HG02973 (cell line): ENCODE measurements at regions not wholly inside any gene's neighbourhood (a gene's known extent, or its start where the extent isn't known, plus 50 kb on each side); places are given as distances from the start of the nearest gene placed in this dataset.
A peak's percentile ranks its signal among the peaks of the same experiment; 100 is the strongest.

Source experiments
- ATAC-seq: cut with Tn5 transposase; IDR thresholded peaks from one replicate; pipeline ENCODE4 v1.9.1; 2021; ENCODE audit warnings: moderate library complexity; ENCODE audit not compliant: unreplicated experiment

DNA sequence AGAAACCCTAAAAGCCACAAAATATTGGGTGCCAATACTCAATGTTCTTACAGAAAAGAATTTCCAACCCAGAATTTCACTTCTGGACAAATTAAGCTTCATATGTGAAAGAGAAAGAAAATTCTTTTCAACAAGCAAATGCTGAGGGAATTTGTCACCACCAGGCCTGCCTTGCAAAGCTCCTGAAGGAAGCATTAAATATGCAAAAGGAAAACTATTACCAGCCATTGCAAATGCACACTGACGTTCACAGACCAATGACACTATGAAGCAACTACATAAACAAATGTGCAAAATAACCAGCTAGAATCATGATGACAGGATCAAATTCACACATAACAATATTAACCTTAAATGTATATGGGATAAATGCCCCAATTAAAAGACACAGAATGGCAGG lies 187.9 kb upstream of the BTBD3 start:
- no peak for ATAC-seq

DNA sequence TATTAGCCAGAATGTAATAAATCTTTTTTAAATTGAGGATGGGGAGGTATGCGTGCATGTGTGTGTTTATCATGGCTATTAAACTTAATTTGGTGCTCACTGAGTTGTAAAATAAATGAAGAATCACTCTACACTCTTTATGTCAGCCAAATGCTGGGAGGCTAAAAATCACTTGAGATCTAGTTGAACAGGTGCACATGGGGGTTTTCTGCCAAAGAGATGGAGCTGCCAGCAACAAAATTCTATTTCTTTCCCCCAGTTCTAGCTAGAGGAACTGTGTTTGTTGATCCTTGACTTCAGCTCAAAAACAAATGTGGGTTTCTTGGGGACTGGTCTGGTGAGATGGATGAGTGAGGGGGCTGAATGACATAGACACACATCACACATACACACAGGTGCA lies 183.3 kb upstream of the BTBD3 start:
- ATAC-seq, result no peak

DNA sequence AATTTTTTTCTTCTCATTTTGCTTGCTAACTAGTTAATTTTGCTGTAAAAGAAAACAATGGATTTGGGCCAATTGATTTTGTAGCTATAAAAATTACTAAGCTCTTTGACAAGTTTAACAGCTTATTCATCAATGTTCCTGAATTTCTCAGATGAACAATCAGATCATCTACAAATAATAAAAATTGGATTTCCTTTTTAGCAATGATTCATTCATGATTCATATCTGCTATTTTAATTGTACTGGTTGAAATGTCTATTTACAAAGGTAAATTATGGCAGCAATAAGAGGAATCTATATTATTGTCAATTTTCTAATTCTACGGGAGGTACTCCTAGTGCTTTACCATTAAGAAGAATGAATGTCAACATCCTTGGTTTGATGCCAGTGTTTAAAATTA lies 178.8 kb upstream of the BTBD3 start:
- ATAC-seq, result no peak

DNA sequence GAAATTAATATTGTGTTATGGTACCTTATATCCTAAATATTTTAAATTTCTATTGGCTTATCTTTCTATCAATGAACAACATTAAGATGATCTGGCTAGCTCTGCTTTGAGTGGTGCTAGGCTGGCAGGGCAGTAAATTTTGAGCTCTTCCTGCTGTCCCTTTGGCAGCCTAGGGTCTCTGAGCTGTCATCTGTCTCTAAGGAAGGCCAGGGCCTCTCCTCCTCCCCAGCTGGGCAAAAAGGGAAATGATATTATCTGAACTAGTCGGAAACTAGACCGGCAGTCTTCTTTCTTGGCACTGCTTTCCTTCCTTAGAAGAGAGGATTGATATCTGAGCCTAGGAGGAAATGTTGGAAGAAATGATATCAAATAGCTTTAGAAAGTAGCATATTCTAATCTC lies 176.7 kb upstream of the BTBD3 start:
- no peak for ATAC-seq

DNA sequence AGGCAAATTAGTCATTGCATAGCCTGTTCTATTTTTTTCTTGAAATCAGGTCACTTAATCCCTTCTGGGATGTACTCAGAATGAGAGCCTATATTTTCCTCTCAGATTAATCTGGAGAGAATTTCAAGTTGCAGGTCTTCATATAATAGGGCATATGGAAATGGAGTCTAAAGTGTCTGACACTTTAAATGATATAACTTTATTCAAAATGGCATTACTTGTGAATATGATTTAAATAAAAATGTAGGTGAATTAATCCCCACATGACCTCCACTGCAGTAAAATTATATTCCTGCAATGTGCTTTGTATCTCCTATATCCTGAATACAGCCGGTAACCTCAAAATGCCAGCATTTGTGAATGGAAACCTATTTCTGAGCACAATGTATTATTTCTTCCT lies 172.5 kb upstream of the BTBD3 start:
- ATAC-seq, result no peak

DNA sequence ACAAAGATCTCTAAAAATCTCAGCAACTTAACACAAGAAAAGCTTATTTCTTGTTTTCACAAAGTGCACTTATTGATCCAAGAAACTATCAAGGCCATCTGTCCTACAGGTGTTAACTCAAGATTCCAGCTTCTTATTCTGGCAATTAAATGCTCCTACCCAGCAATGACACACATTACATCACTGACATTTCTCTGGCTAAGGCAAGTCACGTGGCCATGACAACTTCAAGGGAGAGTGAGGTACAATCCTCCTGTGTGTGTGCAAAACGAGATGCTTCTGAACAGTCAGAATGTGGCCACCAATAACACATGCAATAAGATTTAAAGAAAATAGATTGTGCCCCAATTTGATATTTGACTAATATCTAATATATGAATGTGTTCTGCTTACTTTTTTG lies 169.3 kb upstream of the BTBD3 start:
- ATAC-seq, result no peak

DNA sequence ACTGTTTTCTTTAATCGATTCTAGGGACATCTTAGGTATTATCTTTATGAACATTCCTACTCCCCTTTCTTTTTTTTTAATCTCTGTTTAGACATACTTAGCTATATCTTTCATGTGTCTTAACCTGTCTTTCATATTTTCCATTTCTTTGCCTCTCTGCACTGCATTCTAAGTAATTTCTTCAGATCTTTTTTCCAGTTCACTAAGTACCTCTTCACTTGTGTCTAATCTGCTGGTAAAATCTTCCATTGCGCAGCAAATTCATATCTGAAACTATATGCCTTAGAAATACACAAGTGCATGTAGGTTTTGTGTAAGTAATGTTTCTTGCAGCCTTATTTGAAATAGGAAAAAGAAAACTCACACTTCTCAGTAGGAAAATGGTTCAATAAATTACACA lies 165.4 kb upstream of the BTBD3 start:
- no peak for ATAC-seq

DNA sequence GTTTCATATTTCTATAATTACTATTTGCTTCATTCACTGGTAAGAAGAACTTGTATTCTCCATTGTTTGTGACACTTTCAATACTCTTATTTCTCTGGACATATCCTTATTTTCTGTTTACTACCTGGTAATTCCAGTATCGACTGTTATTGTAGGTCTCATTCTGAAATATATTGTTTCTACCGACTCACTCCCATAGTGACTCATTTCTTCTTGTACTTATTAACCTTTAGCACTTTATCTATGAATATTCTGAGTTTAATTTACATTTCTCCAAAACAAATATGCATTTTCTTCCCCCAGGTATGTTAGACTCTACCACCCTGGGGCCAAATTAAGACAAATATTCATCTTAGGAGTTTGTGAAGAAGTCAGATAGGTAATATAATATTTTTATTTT lies 164.5 kb upstream of the BTBD3 start:
- no peak for ATAC-seq

DNA sequence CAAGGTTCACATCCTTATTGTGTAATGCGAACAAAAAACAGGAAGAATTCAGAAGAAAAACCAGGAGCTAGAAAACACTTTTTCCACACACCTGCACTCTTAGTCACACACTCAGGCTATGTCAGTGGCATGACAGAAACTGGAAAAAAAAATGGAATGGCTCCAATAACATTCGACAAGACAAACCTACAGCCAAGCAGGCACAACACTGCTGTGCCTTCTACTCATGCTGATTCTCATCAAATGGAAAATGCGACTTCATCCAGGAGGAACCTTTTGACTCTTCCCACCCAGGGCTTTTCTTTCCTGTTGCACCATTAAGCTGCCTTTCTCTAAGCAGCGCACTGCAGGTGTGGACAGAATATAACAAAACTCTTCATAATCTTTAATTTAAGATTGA lies 163.2 kb upstream of the BTBD3 start:
- no peak for ATAC-seq

DNA sequence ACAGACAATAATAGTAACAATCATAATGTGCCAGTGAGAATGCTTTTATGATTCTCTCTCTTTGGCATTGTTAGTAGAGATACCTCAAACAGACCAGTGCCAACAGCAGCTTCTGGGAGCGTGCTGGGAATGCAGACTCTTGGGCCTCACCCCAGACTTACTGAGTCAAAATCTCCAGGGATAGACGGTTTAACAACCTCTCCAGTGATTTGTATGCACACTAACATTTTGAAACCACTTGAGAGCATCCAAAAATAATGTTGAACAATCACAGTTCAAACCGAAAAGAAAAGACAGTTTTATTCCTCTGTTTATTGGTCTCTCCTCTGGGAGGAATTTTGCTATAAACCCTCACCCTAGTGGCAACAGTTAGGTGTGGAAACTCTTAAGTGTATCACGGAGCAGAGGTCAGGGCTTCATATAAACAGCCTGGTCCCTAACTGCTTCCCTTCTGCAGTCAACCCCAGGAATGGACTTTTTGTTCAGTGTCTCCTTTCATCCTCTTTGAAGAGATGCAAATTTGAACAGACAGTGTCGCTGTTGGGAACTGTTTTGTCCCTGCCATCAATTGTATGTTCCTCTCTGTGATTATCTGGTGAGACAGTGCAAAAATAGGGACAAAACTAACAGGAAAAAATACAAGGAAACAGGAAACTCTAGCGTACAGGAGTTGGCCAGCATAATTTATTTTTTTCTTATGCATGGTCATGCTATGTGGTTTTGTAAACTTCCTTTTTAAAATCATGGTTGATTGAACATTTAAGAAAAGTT lies 162.4 kb upstream of the BTBD3 start:
- no peak for ATAC-seq

DNA sequence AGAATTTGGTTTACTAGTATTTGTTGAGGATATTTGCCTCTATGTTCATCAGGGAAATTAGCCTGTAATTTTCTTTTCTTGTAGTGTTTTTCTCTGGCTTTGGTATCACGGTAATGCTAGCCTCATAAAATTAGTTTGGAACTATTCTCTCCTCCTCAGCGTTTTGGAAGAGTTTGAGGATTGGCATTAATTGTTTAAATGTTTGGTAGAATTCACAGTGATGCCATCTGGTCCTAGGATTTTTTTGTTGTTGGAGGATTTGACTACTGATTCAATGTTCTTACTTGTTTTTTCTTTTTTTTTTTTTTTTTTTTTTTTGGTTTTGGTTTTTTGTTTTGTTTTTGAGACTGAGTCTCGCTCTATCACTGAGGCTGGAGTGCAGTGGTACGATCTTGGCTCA lies 156.2 kb upstream of the BTBD3 start:
- ATAC-seq, result no peak

DNA sequence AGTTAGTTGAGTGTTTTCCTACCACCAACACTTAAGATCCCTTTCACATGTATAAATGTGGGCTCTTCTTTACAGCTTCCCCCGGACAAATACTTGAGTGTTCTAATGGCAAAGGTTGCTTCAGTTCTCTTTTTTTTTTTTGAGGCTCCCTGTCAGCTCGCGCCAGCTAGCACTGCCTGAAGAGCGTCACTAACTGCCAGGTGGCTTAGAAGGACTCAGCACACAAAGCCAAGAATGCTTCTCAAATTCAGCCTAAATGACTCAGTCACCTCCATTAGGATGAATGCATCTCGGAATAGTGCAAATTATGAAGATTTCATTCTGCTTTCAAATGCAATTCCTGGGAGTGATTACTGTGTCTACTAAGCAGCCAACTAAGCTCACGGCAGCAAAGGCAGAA lies 150.7 kb upstream of the BTBD3 start:
- no peak for ATAC-seq

DNA sequence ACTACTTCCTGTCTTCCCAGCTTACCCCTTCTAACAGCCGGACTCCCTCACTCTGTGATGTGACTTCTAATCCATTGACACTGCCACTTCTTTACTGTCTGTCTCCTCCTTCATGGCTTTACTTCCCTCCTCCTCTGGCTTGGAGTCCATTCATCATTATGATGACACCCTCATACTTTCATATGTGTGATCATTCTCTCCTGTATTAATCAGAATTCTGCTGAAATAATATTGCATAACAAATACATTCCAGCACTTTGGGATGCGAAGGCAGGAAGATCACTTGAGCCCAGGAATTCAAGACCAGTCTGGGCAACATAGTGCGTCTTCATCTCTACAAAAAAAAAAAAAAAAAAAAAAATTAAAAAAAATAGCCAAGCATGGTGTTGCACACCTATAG lies 147.9 kb upstream of the BTBD3 start:
- ATAC-seq, result no peak

DNA sequence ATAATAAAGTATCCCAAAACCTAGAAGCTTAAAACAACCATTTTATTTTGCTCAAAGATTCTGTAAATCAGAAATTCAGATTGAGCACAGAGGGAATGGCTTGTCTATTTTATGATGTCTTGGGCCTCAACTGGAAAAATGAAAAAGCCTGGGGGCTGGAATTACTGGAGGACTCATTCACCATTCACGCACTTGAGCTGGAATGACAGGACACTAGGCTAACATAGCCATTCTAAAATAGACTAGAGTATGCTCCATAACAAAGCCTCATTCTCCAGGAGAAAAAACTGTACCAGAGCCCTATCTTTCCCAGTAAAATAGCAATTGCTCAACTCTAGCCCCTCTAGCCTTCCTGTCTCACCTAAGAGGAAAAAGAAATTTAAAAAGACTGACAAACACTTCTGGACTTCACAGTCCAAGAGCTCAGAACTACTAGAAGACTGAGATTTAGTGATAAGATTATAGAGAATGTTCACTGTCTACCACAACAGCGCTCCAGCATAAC lies 145.4 kb upstream of the BTBD3 start:
- no peak for ATAC-seq

DNA sequence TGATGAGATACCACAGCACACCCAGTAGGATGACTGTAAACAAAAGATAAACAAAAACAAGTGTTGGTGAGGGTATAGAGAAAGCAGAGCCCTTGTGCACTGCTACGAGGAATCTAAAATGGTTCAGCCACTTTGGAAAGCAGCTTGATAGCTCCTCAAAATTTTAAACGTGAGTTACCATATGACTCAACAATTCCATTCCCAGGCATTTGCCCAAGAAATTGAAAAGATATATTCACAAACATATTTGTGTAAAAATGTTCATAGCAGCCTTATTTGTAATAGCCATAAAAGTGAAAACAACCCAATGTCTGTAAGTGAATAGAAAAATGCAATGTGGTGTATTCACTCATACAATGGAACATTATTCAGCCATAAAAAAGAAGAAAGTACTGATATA lies 141.0 kb upstream of the BTBD3 start:
- no peak for ATAC-seq

DNA sequence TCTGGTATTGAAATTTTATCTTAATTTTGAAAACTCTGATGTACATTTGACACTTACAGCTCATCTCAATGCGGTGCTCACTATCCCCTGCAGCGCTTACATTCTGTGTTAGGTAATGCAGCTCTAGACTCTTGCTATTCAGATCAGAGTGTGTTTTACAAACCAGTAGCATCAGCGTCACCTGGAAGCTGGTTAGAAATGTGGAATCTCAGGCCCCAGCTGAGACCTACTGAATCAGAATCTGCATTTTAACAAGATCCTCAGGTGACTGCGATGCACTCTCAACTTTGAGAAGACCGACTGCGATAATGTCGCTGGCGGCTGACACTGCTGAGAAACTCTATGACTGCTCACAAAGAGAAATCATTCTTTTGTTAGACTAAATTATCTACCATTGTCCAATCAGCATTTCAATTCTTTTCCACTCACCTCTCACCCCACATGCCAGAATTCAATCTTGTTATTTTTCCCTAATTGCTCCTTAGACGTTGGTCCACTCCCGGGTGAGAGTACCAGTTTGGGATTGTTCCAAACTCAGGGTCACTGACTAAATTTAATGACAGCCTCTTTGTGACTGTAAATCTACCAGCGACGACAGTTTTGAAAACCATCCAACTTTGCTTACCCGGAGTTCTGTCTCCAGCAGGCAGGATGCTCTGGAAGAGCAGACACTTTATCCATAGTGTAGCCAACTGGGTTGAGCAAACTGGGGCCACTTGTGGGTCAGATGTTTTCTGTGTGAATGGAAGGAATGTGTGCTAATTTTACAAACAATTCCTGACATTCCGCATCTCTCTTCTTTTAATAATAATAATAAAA lies 140.1 kb upstream of the BTBD3 start:
- no peak for ATAC-seq

DNA sequence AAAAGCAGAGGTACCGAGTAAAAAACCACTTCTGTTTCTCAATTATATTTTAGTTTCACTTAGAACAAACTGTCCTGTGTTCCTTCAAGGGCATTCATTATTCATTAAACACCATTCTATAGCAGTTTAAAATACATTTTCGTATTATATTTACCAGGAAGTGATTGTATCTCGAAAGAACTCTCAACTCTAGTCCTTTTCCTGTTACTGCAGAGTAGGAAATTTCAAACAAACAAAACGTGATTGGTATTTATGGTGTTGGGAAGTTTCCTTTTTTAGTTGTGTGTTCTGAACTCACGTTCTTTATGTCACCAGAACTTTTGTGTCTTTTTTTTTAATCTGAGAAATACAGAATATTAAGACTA lies 139.5 kb upstream of the BTBD3 start:
- no peak for ATAC-seq

DNA sequence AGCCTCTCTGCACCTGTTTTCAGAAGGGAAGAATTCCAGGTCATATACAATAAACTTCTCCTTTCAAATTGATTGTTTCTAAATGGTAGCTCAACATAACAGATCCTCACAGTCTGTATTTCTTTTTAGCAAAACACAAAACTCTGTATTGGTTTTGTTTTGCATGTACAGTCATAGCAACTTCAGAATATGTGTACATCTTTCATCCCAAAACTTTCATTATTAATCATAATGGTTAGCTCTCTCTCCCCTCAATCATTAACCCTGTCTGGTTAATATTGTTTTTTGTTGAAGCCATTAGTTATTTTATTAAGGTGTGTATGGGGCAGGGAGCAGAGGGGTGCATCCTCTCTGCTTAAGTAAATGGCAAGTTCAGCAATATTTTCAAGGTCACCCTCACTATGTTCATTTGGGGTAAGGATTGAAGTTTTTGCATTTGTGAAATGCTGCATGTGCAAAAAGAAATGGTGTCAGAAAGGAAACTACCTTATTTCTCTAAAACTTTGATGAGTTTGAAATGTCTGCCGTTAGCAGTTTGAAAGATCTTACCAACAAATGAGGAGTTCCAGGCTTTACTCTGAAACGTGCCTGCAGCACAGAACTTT lies 136.8 kb upstream of the BTBD3 start:
- peak; percentile 83 for ATAC-seq

DNA sequence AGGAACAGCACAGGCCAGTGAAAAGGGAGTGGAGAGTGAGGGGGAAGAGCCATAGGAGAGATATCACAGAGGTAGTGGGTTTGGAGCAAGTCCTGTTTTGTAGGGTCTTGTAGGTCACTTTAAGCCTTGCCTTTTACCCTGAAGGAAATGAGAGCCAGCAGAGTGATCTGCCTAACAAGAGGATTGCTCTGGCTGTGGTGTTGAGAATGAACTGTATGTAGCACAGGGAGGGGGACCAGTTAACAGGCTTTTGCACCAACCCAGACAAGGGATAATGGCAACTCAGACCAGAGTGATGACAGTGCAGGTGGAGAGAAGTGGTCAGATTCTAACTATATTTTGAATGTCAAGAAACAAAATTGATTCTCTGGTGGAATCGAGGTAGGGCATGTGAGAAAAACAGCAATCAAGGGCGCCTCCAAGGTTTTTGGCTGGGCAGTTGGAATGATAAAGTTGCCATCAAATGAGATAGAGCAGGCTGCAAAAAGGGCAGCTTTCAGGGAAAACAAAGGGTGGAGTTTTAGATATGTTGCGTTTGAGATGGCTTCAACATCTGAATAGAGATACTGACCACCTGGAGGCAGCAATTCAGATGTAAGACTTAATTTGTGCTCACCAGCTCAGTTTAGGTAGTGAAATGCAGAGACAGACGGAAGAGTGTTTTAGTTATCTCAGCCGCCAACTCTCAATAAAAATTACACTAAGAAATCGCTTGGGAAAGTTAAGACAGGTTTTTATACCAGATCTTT lies 134.4 kb upstream of the BTBD3 start:
- ATAC-seq, result no peak

DNA sequence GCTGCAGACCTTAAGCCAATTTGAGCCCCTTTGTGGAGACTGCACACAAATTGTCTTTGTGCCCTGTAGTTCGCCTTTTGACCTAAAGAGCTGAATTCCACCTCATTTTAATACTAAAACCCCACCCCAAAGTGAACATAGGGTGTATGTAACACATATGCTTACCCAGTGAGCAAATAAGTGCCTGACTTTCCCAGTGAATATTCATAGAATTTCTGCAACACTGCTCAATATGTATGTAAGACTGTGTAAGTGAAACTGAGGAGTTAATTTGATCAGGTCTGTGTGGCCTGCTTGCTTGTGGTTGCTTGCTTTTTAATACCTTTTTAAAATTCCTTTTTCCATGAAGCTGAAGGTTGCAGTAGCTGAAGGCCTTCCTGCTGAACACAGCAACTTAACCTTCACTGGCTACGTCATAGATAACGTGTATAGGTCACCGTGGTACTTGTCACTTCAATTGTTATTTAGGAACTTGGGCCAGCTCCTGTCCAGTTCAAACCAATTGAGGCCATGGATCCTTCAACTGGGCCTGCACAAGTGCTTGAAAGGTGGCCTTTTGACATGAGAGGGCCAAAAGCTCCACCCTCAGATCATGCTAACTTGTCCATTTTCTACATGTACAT lies 131.7 kb upstream of the BTBD3 start:
- no peak for ATAC-seq

DNA sequence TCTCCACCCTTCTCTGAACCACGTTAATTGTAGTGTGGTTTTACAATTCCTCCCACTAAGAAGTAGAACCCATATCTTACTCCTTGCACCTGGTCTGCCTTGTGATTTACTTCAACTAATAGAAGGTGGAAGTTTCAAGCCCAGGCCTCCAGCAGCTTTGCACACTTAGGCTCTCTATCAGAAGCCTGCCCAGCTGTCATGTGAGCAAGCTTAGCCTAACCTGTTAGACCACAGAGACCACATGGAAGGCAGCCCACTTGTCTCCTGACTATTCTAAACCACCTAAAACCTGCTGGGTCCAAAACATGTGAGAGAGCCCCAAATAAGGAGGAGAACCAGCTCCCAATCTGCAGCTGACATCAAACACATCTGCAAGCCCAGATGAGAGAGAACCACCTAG lies 127.6 kb upstream of the BTBD3 start:
- no peak for ATAC-seq
